ENCODE measurements at regions not wholly inside any gene's neighbourhood (a gene's known extent, or its start where the extent isn't known, plus 50 kb on each side); places are given as distances from the start of the nearest gene placed in this dataset.
"Not testable (repeated sequence)": the region's sequence is repeated elsewhere in the genome, so short reads cannot be mapped to it uniquely, and the experiment has no call there.

GRCh38 chr5:83865579-83865978, 144.9 kb upstream of the HAPLN1 start:
- Histone ChIP-seq H3K27me3 (ENCODE audit: insufficient read depth, poor library complexity, severe bottlenecking) (no peaks in the 10 kb centered on the region), H3K27ac (replicated peaks) (no peak overlapping the region), H3K4me3 (replicated peaks; ENCODE audit: insufficient read depth, low read length) (no peak overlapping the region)
- TF ChIP-seq, protein P1, sequence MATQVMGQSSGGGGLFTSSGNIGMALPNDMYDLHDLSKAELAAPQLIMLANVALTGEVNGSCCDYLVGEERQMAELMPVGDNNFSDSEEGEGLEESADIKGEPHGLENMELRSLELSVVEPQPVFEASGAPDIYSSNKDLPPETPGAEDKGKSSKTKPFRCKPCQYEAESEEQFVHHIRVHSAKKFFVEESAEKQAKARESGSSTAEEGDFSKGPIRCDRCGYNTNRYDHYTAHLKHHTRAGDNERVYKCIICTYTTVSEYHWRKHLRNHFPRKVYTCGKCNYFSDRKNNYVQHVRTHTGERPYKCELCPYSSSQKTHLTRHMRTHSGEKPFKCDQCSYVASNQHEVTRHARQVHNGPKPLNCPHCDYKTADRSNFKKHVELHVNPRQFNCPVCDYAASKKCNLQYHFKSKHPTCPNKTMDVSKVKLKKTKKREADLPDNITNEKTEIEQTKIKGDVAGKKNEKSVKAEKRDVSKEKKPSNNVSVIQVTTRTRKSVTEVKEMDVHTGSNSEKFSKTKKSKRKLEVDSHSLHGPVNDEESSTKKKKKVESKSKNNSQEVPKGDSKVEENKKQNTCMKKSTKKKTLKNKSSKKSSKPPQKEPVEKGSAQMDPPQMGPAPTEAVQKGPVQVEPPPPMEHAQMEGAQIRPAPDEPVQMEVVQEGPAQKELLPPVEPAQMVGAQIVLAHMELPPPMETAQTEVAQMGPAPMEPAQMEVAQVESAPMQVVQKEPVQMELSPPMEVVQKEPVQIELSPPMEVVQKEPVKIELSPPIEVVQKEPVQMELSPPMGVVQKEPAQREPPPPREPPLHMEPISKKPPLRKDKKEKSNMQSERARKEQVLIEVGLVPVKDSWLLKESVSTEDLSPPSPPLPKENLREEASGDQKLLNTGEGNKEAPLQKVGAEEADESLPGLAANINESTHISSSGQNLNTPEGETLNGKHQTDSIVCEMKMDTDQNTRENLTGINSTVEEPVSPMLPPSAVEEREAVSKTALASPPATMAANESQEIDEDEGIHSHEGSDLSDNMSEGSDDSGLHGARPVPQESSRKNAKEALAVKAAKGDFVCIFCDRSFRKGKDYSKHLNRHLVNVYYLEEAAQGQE (IDR thresholded peaks at IDR 0.05; ENCODE audit: insufficient replicate concordance, low read depth), result no peak
- DNase-seq (ENCODE audit: low read depth in 1 of 2, low spot score in 1 of 2), result no peak

- TF ChIP-seq SPI1 (IDR thresholded peaks at IDR 0.05; ENCODE audit: borderline replicate concordance, low read depth) (no peak), POLR2AphosphoS5 (IDR thresholded peaks at IDR 0.05; ENCODE audit: low read depth) (no peak), CTCF (IDR thresholded peaks at IDR 0.05; ENCODE audit: insufficient read depth, low read length) (no peak), GABPA (IDR thresholded peaks at IDR 0.05; ENCODE audit: low read depth) (no peak)
- TF ChIP-seq, protein P1 (IDR thresholded peaks at IDR 0.05; ENCODE audit: insufficient replicate concordance, low read depth), result no peak
- no peak overlapping the region for H3K4me3 ChIP-seq (replicated peaks; ENCODE audit: insufficient read depth, low read length)
- no peak overlapping the region for H3K27ac ChIP-seq (replicated peaks)
- no peak for DNase-seq (ENCODE audit: low read depth in 1 of 2, low spot score in 1 of 2)
- no peaks in the 10 kb centered on the region for H3K27me3 ChIP-seq (ENCODE audit: insufficient read depth, poor library complexity, severe bottlenecking)
Measured at GRCh38 chr5:83864652-83865051, 144.0 kb upstream of the HAPLN1 start.

- H3K4me3 ChIP-seq (replicated peaks; ENCODE audit: insufficient read depth, low read length), result no peak overlapping the region
- no peak for DNase-seq (ENCODE audit: low read depth in 1 of 2, low spot score in 1 of 2)
- H3K27ac ChIP-seq (replicated peaks), result no peak overlapping the region
- TF ChIP-seq GABPA (IDR thresholded peaks at IDR 0.05; ENCODE audit: low read depth) (no peak), POLR2AphosphoS5 (IDR thresholded peaks at IDR 0.05; ENCODE audit: low read depth) (no peak), SPI1 (IDR thresholded peaks at IDR 0.05; ENCODE audit: borderline replicate concordance, low read depth) (no peak), CTCF (IDR thresholded peaks at IDR 0.05; ENCODE audit: insufficient read depth, low read length) (no peak)
- TF ChIP-seq, protein P1 (IDR thresholded peaks at IDR 0.05; ENCODE audit: insufficient replicate concordance, low read depth), result no peak
- H3K27me3 ChIP-seq (ENCODE audit: insufficient read depth, poor library complexity, severe bottlenecking), result no peaks in the 10 kb centered on the region
Measured at GRCh38 chr5:83857341-83857740, 136.7 kb upstream of the HAPLN1 start.

DNA sequence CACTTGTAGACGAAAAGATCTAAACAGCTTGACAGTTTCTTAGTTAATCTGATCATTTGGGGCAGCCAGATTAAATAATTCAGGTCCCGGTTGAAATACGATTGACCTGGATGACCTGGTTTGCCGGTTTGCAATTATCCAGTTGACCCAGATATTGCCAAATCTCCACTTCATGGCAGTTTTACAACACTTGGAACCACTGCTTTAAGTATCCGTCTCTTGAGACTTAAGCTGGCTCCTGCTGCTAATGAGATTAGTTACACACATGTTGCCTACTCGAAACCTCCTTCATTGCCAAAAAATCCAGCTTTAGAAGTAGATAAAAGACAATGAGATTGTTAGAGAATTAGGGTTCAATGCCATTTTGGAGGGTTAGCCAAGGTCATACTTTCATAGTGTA, 136.2 kb upstream of the HAPLN1 start:
- no peak for DNase-seq (ENCODE audit: low read depth in 1 of 2, low spot score in 1 of 2)
- H3K4me3 ChIP-seq (replicated peaks; ENCODE audit: insufficient read depth, low read length), result no peak overlapping the region
- H3K27ac ChIP-seq (replicated peaks), result no peak overlapping the region
- TF ChIP-seq CTCF (IDR thresholded peaks at IDR 0.05; ENCODE audit: insufficient read depth, low read length) (no peak), SPI1 (IDR thresholded peaks at IDR 0.05; ENCODE audit: borderline replicate concordance, low read depth) (no peak)
- TF ChIP-seq, protein P1 (IDR thresholded peaks at IDR 0.05; ENCODE audit: insufficient replicate concordance, low read depth), result no peak
- no peaks in the 10 kb centered on the region for H3K27me3 ChIP-seq (ENCODE audit: insufficient read depth, poor library complexity, severe bottlenecking)

GRCh38 chr5:83850412-83850811, 129.8 kb upstream of the HAPLN1 start:
- DNase-seq (ENCODE audit: low read depth in 1 of 2, low spot score in 1 of 2); H3K4me3 ChIP-seq (replicated peaks; ENCODE audit: insufficient read depth, low read length): not testable (repeated sequence)

More at GRCh38 chr5:83850412-83850811, 129.8 kb upstream of the HAPLN1 start:
- not testable (repeated sequence) for H3K27me3 ChIP-seq (ENCODE audit: insufficient read depth, poor library complexity, severe bottlenecking); H3K27ac ChIP-seq (replicated peaks)
